ENCODE measurements at regions not wholly inside any gene's neighbourhood (a gene's known extent, or its start where the extent isn't known, plus 50 kb on each side); places are given as distances from the start of the nearest gene placed in this dataset.

DNA sequence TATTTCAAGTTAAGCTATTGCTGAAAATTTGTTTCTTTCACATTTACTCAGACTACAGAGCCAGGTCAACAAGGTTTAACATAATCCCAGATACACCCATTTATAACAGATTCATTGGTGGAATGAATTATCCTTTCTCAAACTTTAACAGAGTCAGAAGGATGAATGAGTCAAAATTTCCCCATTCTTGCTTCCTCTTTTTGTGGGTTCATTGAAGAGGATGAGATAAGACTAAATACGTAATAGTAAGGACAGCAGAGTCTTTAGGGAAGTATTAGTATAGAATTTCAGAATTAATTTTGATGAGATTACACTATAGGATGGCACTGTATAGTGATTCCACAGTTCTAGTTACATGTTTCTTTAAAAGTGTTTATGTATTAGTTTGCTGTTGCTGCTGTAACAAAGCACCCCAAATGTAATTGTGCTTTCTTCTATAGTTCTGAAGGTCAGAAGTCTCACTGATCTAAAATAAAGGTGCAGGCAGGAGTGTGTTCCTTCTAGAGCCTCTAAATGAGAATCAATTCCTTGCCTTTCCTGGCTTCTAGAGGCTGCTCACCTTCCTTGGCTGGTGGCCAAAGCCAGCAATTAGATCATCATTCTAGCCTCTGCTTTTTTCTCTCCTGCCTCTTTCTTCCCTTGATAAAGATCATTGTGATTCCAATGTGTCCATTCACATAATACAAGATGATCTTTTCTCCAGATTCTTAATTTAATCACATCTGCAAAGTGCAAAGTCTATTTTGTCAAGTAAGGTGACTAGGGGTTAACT, 309.3 kb upstream of the PIK3C3 start:
- Mint-ChIP-seq H3K36me3 (ENCODE audit: low read depth) (no peaks in the 10 kb centered on the region), H3K4me3 (no peak overlapping the region), H3K27me3 (ENCODE audit: insufficient read depth, low read depth, poor library complexity) (no peaks in the 10 kb centered on the region), H3K4me1 (no peaks in the 10 kb centered on the region), H3K27ac (no peak overlapping the region), H3K9me3 (peaks cover 4% of the 10 kb centered on the region; the same call in 1 of the 3 replicates)
- TF ChIP-seq, protein P1, sequence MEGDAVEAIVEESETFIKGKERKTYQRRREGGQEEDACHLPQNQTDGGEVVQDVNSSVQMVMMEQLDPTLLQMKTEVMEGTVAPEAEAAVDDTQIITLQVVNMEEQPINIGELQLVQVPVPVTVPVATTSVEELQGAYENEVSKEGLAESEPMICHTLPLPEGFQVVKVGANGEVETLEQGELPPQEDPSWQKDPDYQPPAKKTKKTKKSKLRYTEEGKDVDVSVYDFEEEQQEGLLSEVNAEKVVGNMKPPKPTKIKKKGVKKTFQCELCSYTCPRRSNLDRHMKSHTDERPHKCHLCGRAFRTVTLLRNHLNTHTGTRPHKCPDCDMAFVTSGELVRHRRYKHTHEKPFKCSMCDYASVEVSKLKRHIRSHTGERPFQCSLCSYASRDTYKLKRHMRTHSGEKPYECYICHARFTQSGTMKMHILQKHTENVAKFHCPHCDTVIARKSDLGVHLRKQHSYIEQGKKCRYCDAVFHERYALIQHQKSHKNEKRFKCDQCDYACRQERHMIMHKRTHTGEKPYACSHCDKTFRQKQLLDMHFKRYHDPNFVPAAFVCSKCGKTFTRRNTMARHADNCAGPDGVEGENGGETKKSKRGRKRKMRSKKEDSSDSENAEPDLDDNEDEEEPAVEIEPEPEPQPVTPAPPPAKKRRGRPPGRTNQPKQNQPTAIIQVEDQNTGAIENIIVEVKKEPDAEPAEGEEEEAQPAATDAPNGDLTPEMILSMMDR (conservative IDR thresholded peaks at IDR 0.05; ENCODE audit: low read depth in 2 of 2) = no peak
- TF ChIP-seq ZNF331 (CRISPR knock-in tag; IDR thresholded peaks at IDR 0.05; ENCODE audit: low read depth) = no peak
- no peak for TF ChIP-seq ZNF462 (CRISPR knock-in tag; IDR thresholded peaks at IDR 0.05)
- no peak for TF ChIP-seq EZH2 (IDR thresholded peaks at IDR 0.05; ENCODE audit: low read depth, unreplicated experiment)
- no peak for TF ChIP-seq POLR2AphosphoS5 (IDR thresholded peaks at IDR 0.05; ENCODE audit: low read depth)
- TF ChIP-seq CREB1 (CRISPR knock-in tag; IDR thresholded peaks at IDR 0.05; ENCODE audit: low read depth) = no peak
- TF ChIP-seq ZNF114 (CRISPR knock-in tag; IDR thresholded peaks at IDR 0.05) = no peak
- no peak for TF ChIP-seq STAT1 (IDR thresholded peaks at IDR 0.05; ENCODE audit: unreplicated experiment)
- no peak for TF ChIP-seq EZH2phosphoT487 (IDR thresholded peaks at IDR 0.05; ENCODE audit: unreplicated experiment)
- no peak overlapping the region for H3K4me3 ChIP-seq
- DNase-seq (ENCODE audit: low spot score) (no peak), ATAC-seq (no peak)
- no peaks in the 10 kb centered on the region for H3K9me2 ChIP-seq (ENCODE audit: insufficient read depth)
- no peaks in the 10 kb centered on the region for H3K27me3 ChIP-seq (ENCODE audit: insufficient read depth)
- no peak overlapping the region for H3K27ac ChIP-seq (ENCODE audit: low read depth)
- no peaks in the 10 kb centered on the region for H4K20me1 ChIP-seq (replicated peaks; ENCODE audit: insufficient read depth)
- no peaks in the 10 kb centered on the region for H3K36me3 ChIP-seq (ENCODE audit: insufficient read depth)
- H3K79me2 ChIP-seq (replicated peaks; ENCODE audit: insufficient read depth) = no peaks in the 10 kb centered on the region
- no peaks in the 10 kb centered on the region for H3K4me1 ChIP-seq (ENCODE audit: insufficient read depth)
- H2AFZ ChIP-seq = no peak overlapping the region; the same call in 1 of the 2 replicates
- H3K4me2 ChIP-seq = no peak overlapping the region
- H3F3A ChIP-seq (replicated peaks; ENCODE audit: low read depth) = no peaks in the 10 kb centered on the region

All from GM23338 (cell line).